HG02981 (cell line): ENCODE measurements at regions not wholly inside any gene's neighbourhood (a gene's known extent, or its start where the extent isn't known, plus 50 kb on each side); places are given as distances from the start of the nearest gene placed in this dataset.
A peak's percentile ranks its signal among the peaks of the same experiment; 100 is the strongest.

Experiments used
- ATAC-seq: cut with Tn5 transposase; IDR thresholded peaks from one replicate; pipeline ENCODE4 v1.9.1; 2021; ENCODE audit warnings: mild to moderate bottlenecking, moderate library complexity; ENCODE audit not compliant: unreplicated experiment

- peak; percentile 98 for ATAC-seq
Observed at GRCh38 chr7:116145245-116145852, 65.0 kb upstream of the TES start.

DNA sequence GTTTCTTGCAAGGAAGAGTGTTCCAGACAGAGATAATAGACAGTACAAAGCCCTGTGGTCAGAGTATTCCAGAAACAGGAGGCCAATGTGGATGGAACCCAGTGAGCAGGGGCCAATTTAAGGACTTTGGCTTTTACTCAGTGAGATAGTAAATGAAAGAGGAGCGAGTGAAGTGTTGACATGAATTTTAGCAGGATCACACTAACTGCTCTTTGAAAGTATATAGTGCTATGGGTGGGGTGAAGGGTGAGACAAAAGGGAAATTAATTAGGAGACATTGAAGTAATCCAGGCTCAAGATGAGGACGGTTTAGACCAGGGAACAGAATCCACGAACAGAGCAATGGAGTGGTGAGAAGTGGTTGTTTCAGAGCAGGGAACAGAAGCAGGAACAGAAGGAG lies 62.2 kb upstream of the TES start:
- no peak for ATAC-seq

DNA sequence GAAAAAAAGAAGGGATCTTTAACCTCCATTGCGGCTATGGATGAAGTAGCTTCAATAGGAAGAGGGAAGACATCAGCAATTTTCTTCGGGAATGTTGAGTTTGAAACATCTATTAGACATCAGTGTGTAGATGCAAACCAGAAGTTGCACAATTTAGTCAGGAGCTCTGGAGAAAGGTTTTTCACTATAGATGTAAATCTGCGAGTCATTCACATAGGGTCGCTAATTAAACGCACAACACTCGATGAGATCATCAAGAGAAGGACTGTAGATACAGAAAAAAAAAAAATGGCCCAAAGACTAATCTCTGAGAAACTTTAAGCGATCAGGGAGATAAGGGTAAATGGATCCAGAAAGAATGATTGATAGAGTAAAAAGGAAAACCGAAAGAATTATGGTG lies 61.7 kb upstream of the TES start:
- no peak for ATAC-seq

DNA sequence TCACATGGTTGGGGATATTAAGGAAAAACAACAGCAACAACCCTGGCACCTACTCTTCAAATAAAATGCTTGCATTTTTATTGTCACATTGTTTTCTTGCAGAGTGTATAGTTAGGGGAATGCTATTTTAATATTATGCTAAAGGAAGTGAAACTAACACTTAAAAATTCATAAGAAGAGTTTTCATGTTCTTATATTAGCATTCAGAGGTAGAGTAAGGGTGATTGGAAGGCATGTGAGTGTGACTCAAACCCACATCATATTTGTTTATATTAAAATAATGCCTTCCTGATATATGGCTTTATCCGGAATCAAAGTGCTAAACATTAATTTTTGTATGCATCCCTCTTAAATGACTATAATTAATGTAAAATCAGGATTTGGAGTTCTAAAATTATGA lies 59.8 kb upstream of the TES start:
- peak; percentile 96 for ATAC-seq

DNA sequence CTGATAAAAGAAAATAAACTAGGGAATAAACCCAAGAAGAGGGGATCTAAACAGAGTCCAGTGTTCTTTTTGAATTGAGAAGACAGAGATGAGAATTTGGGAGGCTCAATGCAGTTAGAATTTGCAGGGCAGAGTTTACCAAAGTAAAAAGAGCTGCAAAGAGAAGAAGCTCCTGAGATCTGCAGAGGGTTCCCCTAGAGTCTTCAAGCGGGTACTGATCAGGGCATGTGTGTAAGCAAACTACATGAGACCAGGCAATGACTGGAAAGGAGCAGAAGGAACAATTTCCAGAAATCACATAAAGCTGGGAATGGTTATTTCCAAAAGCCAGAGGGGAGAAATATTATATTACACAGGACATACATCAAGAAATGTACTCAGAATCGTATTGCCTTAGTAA lies 58.1 kb upstream of the TES start:
- ATAC-seq: no peak

DNA sequence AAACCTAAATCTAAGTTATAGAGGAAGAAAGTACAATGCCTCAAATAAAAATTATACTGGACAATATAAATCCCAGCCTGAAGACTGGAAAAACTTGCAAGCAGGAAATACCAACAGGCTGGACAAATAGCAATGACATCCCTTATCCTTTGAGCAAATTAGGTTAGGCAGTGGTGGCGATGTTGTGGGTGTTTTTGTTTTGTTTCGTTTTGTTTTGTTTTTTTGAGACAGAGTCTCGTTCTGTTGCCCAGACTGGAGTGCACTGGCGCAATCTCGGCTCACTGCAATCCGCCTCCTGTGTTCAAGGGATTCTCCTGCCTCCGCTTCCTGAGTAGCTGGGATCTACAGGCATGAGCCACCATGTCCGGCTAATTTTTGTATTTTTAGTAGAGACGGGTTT lies 57.3 kb upstream of the TES start:
- ATAC-seq: no peak

DNA sequence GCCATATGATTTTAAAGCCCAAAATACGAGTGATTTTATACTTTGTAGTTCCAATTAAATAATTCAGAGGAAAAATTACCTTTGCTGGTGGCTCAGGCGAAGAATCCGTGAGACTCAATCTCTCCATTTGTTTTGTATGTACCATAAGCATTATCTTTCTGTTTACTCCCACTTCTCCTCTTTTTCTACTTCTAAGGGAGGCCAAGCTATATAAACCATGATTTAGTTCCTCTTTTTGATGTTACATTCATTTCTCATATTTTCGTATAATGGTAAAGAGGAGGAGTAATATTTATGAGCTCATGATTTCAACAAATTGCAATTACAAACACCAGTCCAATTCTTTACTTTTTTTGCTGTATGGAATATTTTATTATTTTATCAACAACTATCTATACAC lies 50.6 kb upstream of the TES start:
- ATAC-seq: peak; percentile 37
